ENCODE measurements at regions not wholly inside any gene's neighbourhood (a gene's known extent, or its start where the extent isn't known, plus 50 kb on each side); places are given as distances from the start of the nearest gene placed in this dataset.

- no peak overlapping the region for H2AK5ac ChIP-seq (ENCODE audit: low read depth, low read length)
- H3K79me2 ChIP-seq (ENCODE audit: control insufficient read depth in 1 of 2, insufficient read depth in 2 of 2, low read length in 2 of 2), result no peaks in the 10 kb centered on the region
- TF ChIP-seq, protein P1, sequence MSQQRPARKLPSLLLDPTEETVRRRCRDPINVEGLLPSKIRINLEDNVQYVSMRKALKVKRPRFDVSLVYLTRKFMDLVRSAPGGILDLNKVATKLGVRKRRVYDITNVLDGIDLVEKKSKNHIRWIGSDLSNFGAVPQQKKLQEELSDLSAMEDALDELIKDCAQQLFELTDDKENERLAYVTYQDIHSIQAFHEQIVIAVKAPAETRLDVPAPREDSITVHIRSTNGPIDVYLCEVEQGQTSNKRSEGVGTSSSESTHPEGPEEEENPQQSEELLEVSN (IDR thresholded peaks at IDR 0.05), result no peak
- TF ChIP-seq, protein P2, sequence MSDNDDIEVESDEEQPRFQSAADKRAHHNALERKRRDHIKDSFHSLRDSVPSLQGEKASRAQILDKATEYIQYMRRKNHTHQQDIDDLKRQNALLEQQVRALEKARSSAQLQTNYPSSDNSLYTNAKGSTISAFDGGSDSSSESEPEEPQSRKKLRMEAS (IDR thresholded peaks at IDR 0.05), result no peak
- TF ChIP-seq RNF2 (IDR thresholded peaks at IDR 0.05; ENCODE audit: borderline replicate concordance, low read depth, low read length, missing control alignments, poor library complexity, severe bottlenecking), result no peak
- TF ChIP-seq SIRT6 (IDR thresholded peaks at IDR 0.05; ENCODE audit: low read length), result no peak
- no peak for TF ChIP-seq NANOG (IDR thresholded peaks at IDR 0.05; ENCODE audit: insufficient read depth, low read depth, low read length, poor library complexity, severe bottlenecking)
- no peak for TF ChIP-seq CBX5 (IDR thresholded peaks at IDR 0.05; ENCODE audit: low read depth, low read length)
- no peak for TF ChIP-seq EGR1 (IDR thresholded peaks at IDR 0.05; ENCODE audit: borderline replicate concordance, low read depth, low read length)
- no peak for TF ChIP-seq TAF7 (optimal IDR thresholded peaks at IDR 0.05; ENCODE audit: borderline replicate concordance, low read depth, low read length)
- no peak for TF ChIP-seq SP2 (IDR thresholded peaks at IDR 0.05; ENCODE audit: low read length)
- no peak for TF ChIP-seq SAP30 (IDR thresholded peaks at IDR 0.05; ENCODE audit: insufficient read depth, insufficient replicate concordance, low read length)
- H2BK20ac ChIP-seq (ENCODE audit: low read length), result no peak overlapping the region
- H3K27me3 ChIP-seq (replicated peaks in 1 of 4; ENCODE audit: control insufficient read depth in 3 of 4, extremely low read depth in 1 of 4, insufficient read depth in 3 of 4, low read length in 3 of 4), result no peaks in the 10 kb centered on the region
- POLR2A ChIA-PET (ENCODE audit: partially characterized antibody), result no interaction called here
- no peak overlapping the region for H3K18ac ChIP-seq (ENCODE audit: extremely low read depth, low read length)
- H4K91ac ChIP-seq (replicated peaks; ENCODE audit: insufficient read length, low read length), result no peak overlapping the region
- no peaks in the 10 kb centered on the region for H3K23me2 ChIP-seq (ENCODE audit: low read depth, low read length)
- no peak overlapping the region for H4K8ac ChIP-seq (ENCODE audit: extremely low read depth, insufficient read depth, low read length)
- H3K36me3 ChIP-seq (ENCODE audit: control insufficient read depth in 2 of 4, insufficient read depth in 4 of 4, low read length in 3 of 4), result no peaks in the 10 kb centered on the region
- H2BK5ac ChIP-seq (ENCODE audit: low read depth, low read length), result no peak overlapping the region
- no peak overlapping the region for H2BK120ac ChIP-seq (replicated peaks; ENCODE audit: low read depth, low read length)
- no peaks in the 10 kb centered on the region for H3K9me3 ChIP-seq (ENCODE audit: insufficient read depth in 2 of 2, low read depth in 1 of 2, low read length in 1 of 2)
- H3K27ac ChIP-seq (ENCODE audit: low read depth, low read length), result no peak overlapping the region
- 0 out of 7 replicates have a peak, but pooled peaks cover 0 to 2% (median 0%) of the 10 kb centered on the region in 4 experiments for H3K4me1 ChIP-seq (replicated peaks in 1 of 4; ENCODE audit: control insufficient read depth in 3 of 4, insufficient read depth in 4 of 4, low read length in 3 of 4)
- no peak overlapping the region for H2AFZ ChIP-seq (ENCODE audit: low read length)
- no peak overlapping the region for H3K56ac ChIP-seq (replicated peaks; ENCODE audit: insufficient read length, low read depth, low read length)
- H3K4ac ChIP-seq (replicated peaks; ENCODE audit: insufficient read length, low read depth, low read length), result no peak overlapping the region
- no peak overlapping the region for H2BK12ac ChIP-seq (ENCODE audit: low read depth, low read length)
- no peak overlapping the region for H3K9ac ChIP-seq (replicated peaks in 1 of 4; ENCODE audit: extremely low read depth in 1 of 4, low read depth in 3 of 4, low read length in 3 of 4)
- no peak overlapping the region for H3K23ac ChIP-seq (ENCODE audit: insufficient read length)
- no peaks in the 10 kb centered on the region for H3K79me1 ChIP-seq (ENCODE audit: low read depth, low read length)
- CTCF ChIA-PET (ENCODE audit: partially characterized antibody), result interaction anchor here (0.6 kb wide), 1 partner anchor 37 kb away, joined by 3 read pairs; no protein-coding TSS in a partner anchor
- no peak overlapping the region for H3K14ac ChIP-seq (ENCODE audit: insufficient read length)
- H3K4me3 ChIP-seq (ENCODE audit: extremely low read depth in 1 of 4, insufficient read depth in 2 of 4, low read depth in 3 of 4, low read length in 4 of 4), result no peak overlapping the region
- H3K4me2 ChIP-seq (ENCODE audit: insufficient read depth in 1 of 2, low read depth in 2 of 2, low read length in 2 of 2), result no peak overlapping the region
- H4K5ac ChIP-seq (ENCODE audit: insufficient read length, low read depth, low read length), result no peak overlapping the region
- no peak for FAIRE-seq
- no peak for DNase-seq (ENCODE audit: low read depth in 1 of 2, low spot score in 2 of 2)
- H4K20me1 ChIP-seq (replicated peaks in 1 of 2; ENCODE audit: control insufficient read depth in 1 of 2, insufficient read depth in 2 of 2, low read length in 2 of 2), result no peaks in the 10 kb centered on the region
- H2BK15ac ChIP-seq (ENCODE audit: low read length), result no peak overlapping the region
These were observed 382.9 kb upstream of the MAGEB18 start for GRCh38 chrX:25755194-25755593.
